ENCODE measurements at regions not wholly inside any gene's neighbourhood (a gene's known extent, or its start where the extent isn't known, plus 50 kb on each side); places are given as distances from the start of the nearest gene placed in this dataset.

DNA sequence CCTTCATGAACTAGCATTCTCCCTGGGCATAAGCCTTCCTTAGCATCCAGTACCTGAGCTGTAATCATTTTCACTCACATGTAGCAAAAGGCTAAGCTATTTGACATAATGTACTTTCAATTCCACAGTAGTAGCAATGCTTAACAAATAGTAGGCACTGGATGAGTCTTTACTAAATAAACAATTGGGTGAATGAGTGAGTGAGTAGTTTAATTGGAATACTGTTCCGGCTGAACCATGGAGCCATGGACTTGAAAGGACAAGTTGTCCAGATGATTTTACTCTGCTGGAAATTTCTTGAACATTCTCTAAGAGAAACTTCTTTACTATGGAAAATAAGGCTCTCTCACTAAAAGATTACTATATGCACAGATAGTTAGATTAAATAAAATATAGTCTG is 159.3 kb downstream of the FAM47B start:
- Mint-ChIP-seq H3K9me3 (peaks cover 40% of the 10 kb centered on the region), H3K27me3 (ENCODE audit: low read depth, poor library complexity) (no peaks in the 10 kb centered on the region), H3K4me3 (no peak overlapping the region), H3K4me1 (no peaks in the 10 kb centered on the region), H3K27ac (no peak overlapping the region), H3K36me3 (ENCODE audit: low read depth) (no peaks in the 10 kb centered on the region)
- DNase-seq: no peak
- TF ChIP-seq, protein P1, sequence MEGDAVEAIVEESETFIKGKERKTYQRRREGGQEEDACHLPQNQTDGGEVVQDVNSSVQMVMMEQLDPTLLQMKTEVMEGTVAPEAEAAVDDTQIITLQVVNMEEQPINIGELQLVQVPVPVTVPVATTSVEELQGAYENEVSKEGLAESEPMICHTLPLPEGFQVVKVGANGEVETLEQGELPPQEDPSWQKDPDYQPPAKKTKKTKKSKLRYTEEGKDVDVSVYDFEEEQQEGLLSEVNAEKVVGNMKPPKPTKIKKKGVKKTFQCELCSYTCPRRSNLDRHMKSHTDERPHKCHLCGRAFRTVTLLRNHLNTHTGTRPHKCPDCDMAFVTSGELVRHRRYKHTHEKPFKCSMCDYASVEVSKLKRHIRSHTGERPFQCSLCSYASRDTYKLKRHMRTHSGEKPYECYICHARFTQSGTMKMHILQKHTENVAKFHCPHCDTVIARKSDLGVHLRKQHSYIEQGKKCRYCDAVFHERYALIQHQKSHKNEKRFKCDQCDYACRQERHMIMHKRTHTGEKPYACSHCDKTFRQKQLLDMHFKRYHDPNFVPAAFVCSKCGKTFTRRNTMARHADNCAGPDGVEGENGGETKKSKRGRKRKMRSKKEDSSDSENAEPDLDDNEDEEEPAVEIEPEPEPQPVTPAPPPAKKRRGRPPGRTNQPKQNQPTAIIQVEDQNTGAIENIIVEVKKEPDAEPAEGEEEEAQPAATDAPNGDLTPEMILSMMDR (IDR thresholded peaks at IDR 0.05): no peak

DNA sequence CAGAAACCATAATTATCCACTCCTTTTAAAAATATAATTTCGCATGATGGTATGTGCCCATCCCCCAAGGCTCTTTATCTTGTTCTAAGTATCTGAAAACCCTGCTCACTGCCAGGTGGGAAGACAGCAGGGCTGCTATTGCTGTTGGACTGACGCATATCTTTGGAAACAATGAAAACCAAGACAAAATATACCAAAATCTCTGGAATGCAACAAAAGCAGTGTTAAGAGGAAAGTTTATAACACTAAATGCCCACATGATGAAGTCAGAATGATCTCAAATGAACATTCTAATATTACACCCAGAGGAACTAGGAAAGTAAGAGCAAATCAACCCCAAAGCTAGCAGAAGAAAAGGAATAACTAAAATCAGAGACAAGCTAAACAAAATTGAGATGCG is 162.0 kb downstream of the FAM47B start:
- Mint-ChIP-seq H3K27ac (no peak overlapping the region), H3K9me3 (peaks cover 50% of the 10 kb centered on the region)

GRCh38 chrX:35115205-35115604 is 172.6 kb downstream of the FAM47B start:
- no peaks in the 10 kb centered on the region for H3K36me3 Mint-ChIP-seq (ENCODE audit: low read depth)
- no peak overlapping the region for H3K4me3 Mint-ChIP-seq
- TF ChIP-seq, protein P1 (IDR thresholded peaks at IDR 0.05): no peak
- DNase-seq: no peak
- peaks cover 46% of the 10 kb centered on the region for H3K9me3 Mint-ChIP-seq
- H3K27ac Mint-ChIP-seq: no peak overlapping the region
- peaks cover 5% of the 10 kb centered on the region for H3K27me3 Mint-ChIP-seq (ENCODE audit: low read depth, poor library complexity)
- H3K4me1 Mint-ChIP-seq: no peaks in the 10 kb centered on the region

More for the DNA sequence above, 162.0 kb downstream of the FAM47B start:
- TF ChIP-seq, protein P1 (IDR thresholded peaks at IDR 0.05): no peak
- H3K4me3 Mint-ChIP-seq: no peak overlapping the region
- H3K36me3 Mint-ChIP-seq (ENCODE audit: low read depth): no peaks in the 10 kb centered on the region
- H3K4me1 Mint-ChIP-seq: no peaks in the 10 kb centered on the region
- H3K27me3 Mint-ChIP-seq (ENCODE audit: low read depth, poor library complexity): peaks cover 2% of the 10 kb centered on the region
- DNase-seq: no peak

DNA sequence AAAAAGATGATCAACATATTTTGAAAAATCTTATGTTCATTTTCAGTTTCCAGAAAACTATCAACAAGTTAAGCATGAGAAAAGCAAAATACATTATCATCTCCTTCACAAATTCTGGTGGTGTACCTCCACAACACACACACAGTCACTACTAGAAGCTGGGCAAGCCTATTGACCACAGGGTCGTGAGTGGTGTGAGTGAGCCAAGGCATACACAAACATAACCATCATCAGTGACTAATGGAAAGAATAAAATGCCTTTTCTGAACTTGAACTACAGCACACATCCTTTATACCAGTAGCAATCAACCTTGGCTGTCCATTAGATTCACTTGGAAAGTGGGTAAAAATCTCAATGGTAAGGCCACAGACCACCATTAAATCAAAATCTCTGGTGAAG is 180.2 kb downstream of the FAM47B start:
- peaks cover 8% of the 10 kb centered on the region for H3K9me3 Mint-ChIP-seq
- H3K36me3 Mint-ChIP-seq (ENCODE audit: low read depth): no peaks in the 10 kb centered on the region
- TF ChIP-seq, protein P1 (IDR thresholded peaks at IDR 0.05): no peak
- no peaks in the 10 kb centered on the region for H3K27me3 Mint-ChIP-seq (ENCODE audit: low read depth, poor library complexity)
- H3K4me1 Mint-ChIP-seq: no peaks in the 10 kb centered on the region
- no peak overlapping the region for H3K4me3 Mint-ChIP-seq
- H3K27ac Mint-ChIP-seq: no peak overlapping the region
- no peak for DNase-seq

DNA sequence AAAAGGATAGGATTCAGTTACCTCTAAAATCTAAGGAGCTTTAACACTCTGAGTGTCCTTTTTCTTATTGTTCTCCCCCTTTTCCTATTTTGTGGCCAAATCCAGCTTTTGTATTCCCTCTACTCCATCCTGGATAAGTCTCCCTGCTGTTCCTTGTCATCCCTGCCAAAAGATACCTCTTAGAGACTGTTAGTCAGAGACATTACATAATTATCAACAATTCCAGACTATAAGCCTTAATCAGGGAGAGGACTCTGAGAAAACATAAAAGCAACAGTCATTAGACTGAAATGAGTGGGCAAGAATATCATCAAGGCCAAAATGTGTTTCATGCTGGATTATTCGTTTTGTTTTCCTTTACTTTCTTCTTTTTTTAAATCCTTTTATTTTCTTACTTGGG is 206.9 kb downstream of the FAM47B start:
- peaks cover 37% of the 10 kb centered on the region for H3K9me3 Mint-ChIP-seq
- no peak for DNase-seq
- TF ChIP-seq, protein P1 (IDR thresholded peaks at IDR 0.05): no peak
- H3K27ac Mint-ChIP-seq: no peak overlapping the region
- H3K27me3 Mint-ChIP-seq (ENCODE audit: low read depth, poor library complexity): peaks cover 2% of the 10 kb centered on the region
- H3K4me3 Mint-ChIP-seq: no peak overlapping the region
- no peaks in the 10 kb centered on the region for H3K4me1 Mint-ChIP-seq
- no peaks in the 10 kb centered on the region for H3K36me3 Mint-ChIP-seq (ENCODE audit: low read depth)

DNA sequence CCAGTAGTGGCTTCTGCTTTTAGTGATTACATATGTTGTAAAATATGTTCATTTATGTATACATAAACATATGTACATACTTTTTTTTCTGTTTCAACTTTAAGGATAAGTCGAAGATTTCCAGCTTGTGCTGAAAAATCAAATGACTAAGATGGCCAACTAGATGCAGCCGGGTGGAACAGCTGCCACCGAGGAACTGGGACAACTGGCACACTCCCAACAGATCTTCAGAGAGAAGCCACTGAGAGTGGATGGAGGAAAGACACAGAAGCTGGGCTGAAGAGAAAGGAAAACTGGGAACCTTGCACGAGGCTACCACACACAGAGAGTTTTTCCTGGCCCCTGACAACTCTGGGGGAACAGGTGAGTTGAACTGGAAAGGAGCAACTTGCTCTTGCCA is 207.5 kb downstream of the FAM47B start:
- TF ChIP-seq, protein P1 (IDR thresholded peaks at IDR 0.05): no peak
- H3K4me3 Mint-ChIP-seq: no peak overlapping the region
- peaks cover 2% of the 10 kb centered on the region for H3K27me3 Mint-ChIP-seq (ENCODE audit: low read depth, poor library complexity)
- H3K27ac Mint-ChIP-seq: no peak overlapping the region
- no peak for DNase-seq
- H3K36me3 Mint-ChIP-seq (ENCODE audit: low read depth): no peaks in the 10 kb centered on the region
- no peaks in the 10 kb centered on the region for H3K4me1 Mint-ChIP-seq
- peaks cover 41% of the 10 kb centered on the region for H3K9me3 Mint-ChIP-seq
